HG02840 (cell line): ENCODE measurements at regions not wholly inside any gene's neighbourhood (a gene's known extent, or its start where the extent isn't known, plus 50 kb on each side); places are given as distances from the start of the nearest gene placed in this dataset.

ENCODE experiments used
- ATAC-seq: cut with Tn5 transposase; IDR thresholded peaks from one replicate; pipeline ENCODE4 v1.9.1; 2021; ENCODE audit warnings: mild to moderate bottlenecking, moderate library complexity, moderate number of reproducible peaks; ENCODE audit not compliant: unreplicated experiment, low FRiP score

GRCh38 chr2:220845766-220846273 is 726.3 kb downstream of the EPHA4 start:
- no peak for ATAC-seq

- no peak for ATAC-seq
These were observed 725.1 kb downstream of the EPHA4 start for GRCh38 chr2:220847006-220847405.

GRCh38 chr2:220847589-220847988 is 724.5 kb downstream of the EPHA4 start:
- ATAC-seq, result no peak

- ATAC-seq, result no peak
These were observed 722.7 kb downstream of the EPHA4 start for GRCh38 chr2:220849433-220849832.

- no peak for ATAC-seq
These were observed 722.0 kb downstream of the EPHA4 start for GRCh38 chr2:220850116-220850515.

- ATAC-seq, result no peak
These were observed 716.8 kb downstream of the EPHA4 start for GRCh38 chr2:220855296-220855695.

- ATAC-seq, result no peak
These were observed 715.6 kb downstream of the EPHA4 start for GRCh38 chr2:220856486-220856885.

- no peak for ATAC-seq
These were observed 714.7 kb downstream of the EPHA4 start for GRCh38 chr2:220857368-220857767.

- ATAC-seq, result no peak
These were observed 714.0 kb downstream of the EPHA4 start for GRCh38 chr2:220858101-220858500.

- ATAC-seq, result no peak
These were observed 700.2 kb downstream of the EPHA4 start for GRCh38 chr2:220871909-220872308.

- ATAC-seq, result no peak
These were observed 695.9 kb downstream of the EPHA4 start for GRCh38 chr2:220876080-220876824.

GRCh38 chr2:220877491-220877890 is 694.6 kb downstream of the EPHA4 start:
- no peak for ATAC-seq

GRCh38 chr2:220877897-220878296 is 694.2 kb downstream of the EPHA4 start:
- no peak for ATAC-seq

- no peak for ATAC-seq
These were observed 691.2 kb downstream of the EPHA4 start for GRCh38 chr2:220880623-220881596.

GRCh38 chr2:220882507-220882906 is 689.6 kb downstream of the EPHA4 start:
- ATAC-seq, result no peak

GRCh38 chr2:220885593-220885992 is 686.5 kb downstream of the EPHA4 start:
- ATAC-seq, result no peak

- no peak for ATAC-seq
These were observed 684.7 kb downstream of the EPHA4 start for GRCh38 chr2:220887271-220887870.

GRCh38 chr2:220887876-220888275 is 684.2 kb downstream of the EPHA4 start:
- no peak for ATAC-seq

- ATAC-seq, result no peak
These were observed 681.2 kb downstream of the EPHA4 start for GRCh38 chr2:220890931-220891330.

GRCh38 chr2:220891405-220891804 is 680.7 kb downstream of the EPHA4 start:
- ATAC-seq, result no peak
